ENCODE measurements at regions not wholly inside any gene's neighbourhood (a gene's known extent, or its start where the extent isn't known, plus 50 kb on each side); places are given as distances from the start of the nearest gene placed in this dataset.

GRCh38 chr7:1380821-1381580 lies 78.3 kb downstream of the MICALL2 start:
- DNase-seq, result no peak

DNA sequence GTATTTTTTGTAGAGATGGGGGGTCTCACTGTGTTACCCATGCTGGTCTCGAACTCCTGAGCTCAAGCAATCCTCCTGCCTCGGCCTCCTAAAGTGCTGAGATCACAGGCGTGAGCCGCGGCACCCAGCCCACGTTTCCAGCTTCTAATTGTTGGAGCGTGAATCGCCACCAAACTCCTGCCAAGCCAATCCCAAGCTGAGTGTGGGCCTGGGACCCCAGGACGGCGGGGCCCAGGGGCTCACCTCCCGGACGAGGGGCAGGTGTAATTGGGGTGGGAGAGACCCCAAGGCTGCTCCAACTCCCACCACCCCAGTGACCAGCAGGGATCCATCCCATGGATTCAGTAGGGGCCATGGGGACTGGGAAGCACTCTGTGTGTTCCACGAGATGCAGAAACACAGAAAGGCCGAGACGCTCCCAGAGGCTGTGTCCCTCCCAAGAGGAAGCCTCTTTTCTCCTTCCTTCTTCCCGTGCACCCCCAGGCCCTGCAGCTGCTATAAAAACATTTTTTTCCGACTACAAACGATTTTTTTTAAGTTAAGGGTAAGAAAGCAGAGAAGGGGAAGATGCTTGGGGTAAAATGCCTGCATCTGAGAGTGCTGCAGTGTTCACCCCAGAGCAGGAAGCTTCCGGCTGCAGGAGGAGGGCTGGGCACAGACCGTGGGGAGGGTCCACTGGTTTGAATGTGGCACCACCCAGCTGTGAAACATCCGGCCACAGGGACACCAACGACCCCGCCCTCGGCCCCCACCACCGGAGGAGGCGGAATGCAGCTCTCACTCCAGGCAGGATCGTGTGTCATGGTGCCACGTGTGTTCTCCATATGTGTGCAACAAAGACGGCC lies 76.5 kb downstream of the MICALL2 start:
- no peak for DNase-seq

DNA sequence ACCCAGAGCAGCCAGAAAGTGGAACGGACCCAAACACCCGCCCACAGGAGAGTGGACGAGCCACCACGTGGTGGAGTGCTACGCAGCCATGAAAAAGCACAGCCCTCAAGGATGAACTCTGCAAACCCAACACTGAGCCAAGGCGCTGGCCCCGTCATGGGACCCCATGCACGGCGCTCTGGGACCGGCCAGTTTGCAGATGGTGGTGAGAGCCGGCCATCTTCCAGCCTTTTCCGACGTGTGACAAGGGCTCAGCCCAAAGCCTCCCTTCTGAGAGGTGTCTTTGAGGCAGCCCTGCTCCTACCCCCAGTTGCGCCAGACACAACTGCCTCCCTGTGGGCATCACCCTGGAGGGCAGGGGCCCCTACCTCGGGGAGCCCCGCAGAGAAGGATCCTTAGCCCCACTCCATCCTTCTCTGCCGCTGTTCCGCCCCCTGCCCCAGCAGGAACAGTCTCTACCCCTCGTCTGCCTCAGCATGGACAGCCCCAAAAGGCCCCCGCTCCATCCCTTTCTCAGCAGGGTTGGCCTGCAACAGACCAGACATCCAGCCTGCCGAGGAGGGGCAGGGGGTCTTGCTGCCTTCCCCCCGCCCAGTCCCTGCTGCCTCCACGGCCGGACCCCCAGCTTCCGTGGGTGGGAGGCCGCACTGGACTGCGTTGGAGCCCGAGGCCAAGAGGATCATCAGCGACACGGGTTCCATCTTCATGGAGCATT lies 75.7 kb downstream of the MICALL2 start:
- no peak for DNase-seq

DNA sequence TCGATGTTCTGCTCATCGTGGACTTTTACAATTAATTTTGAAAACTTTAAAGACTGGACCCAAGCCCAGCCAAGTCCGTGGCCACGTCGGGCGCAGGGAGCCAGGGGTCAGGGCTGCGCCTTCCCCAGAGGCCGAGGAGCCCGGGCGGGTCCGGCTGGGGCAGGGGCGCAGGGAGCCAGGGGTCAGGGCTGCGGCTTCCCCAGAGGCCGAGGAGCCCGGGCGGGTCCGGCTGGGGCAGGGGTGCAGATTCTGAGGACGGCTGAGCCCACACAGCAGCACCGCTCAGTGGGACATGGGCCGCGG lies 75.2 kb downstream of the MICALL2 start:
- DNase-seq, result no peak

All from stimulated activated CD4-positive, alpha-beta T cell treated with anti-CD3 and anti-CD28 coated beads, Interleukin-2, amount 100 ng/mL, for 24 hours (primary cell).